Left renal pelvis (tissue), 4 donors: ENCODE measurements at regions not wholly inside any gene's neighbourhood (a gene's known extent, or its start where the extent isn't known, plus 50 kb on each side); places are given as distances from the start of the nearest gene placed in this dataset.

Source experiments
- DNase-seq, 4 donors: peaks; one replicate each; pipeline ENCODE4 v3.0.0-alpha.2; 2013; ENCODE audit warnings: low read depth in 4 of 4, low spot score in 3 of 4

DNA sequence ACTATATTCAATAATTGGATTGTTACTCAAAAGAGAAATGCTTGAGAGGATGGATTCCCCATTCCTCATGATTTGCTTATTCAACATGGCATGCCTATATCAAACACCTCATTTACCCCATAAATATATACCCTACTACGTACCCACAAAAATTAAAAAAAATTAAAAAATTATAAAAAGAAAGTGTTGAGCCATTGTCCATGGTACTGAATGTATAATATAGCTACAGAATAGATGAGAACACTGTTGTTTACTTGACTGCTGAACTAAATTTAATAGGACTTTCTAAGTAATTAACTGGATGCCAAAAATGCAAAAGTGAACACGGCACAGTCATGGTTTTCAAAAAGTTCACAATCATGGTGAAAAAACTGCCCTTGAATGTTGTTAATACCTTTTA, 725.8 kb downstream of the KCTD16 start:
- no peak for DNase-seq

DNA sequence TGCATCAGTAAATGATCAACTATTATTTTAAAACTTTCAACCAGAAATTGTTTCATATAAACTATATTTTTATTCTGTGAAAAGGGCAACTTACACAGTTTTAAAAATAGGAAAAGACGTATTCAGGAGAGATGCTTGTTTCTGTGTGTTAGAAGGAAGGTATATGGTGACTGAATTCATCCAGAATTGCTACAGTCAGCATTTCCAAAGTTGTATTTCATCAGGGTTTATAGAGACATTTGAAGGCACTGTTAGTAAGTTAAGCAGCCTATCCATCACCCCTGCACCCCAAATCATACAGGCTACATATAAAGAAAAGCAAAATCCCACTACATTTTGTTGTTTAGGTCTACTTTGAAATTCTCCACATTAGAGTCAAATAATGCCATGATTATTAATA, 716.0 kb downstream of the KCTD16 start:
- DNase-seq: no peak

DNA sequence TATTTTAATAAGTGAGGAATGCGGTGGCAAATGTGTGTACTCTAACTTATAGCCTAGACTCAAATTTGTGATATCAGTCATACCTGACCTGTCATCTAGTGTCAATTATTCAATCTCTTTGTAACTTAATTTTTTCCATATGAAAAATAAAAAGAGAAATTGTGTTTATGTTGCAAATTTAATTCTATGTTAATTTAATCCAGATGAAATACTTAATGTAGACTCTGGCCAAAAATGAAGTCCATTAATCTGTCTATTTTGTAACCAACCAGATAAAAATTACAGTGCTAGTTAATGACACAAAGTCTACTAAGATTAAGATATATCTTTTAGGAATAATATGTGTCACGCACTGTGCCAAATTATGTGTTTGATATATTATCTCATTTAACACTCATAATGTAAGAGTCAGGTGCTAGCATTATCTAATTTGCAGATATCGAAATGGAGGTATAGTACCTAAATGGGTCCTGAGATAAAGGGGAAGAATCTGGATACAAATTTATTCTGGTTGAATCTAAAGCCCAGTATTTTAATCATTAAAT, 712.1 kb downstream of the KCTD16 start:
- no peak for DNase-seq

DNA sequence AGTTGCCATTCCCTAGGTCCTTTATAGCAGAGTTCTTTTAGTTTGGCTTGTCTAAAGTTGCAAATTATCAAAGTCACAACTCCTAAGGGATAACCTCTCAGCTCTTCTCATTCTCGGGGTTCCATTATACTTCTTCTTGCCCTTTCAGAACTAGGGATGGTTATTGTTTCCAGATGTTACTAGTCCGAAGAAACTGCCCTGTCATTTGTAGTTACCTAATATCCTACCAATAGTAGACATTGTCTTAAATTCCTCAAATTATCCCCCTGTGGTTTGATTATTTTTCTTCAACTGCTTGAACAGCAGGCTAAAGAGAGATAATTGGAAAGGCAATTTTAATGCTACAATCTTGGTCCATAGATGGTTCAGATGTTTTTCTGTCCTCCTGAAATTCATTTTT, 709.8 kb downstream of the KCTD16 start:
- DNase-seq: no peak

DNA sequence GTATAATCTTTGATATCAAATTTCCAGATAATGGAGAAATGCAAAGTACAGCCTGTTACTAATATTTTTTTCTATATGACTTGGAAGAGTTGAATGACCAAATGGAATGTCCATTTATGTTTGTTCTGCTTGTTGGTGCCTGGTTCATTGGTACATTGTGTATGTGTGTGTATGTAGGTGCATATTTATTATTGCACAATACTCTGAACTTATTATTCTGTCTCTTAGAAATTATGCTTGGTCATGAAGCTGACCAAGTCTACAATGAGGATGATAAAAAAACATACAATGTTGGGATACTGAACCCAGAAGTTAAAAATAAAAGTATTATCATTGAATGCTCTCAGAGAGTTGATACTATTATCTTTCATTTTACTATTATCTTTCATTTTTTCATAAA, 706.3 kb downstream of the KCTD16 start:
- no peak for DNase-seq

DNA sequence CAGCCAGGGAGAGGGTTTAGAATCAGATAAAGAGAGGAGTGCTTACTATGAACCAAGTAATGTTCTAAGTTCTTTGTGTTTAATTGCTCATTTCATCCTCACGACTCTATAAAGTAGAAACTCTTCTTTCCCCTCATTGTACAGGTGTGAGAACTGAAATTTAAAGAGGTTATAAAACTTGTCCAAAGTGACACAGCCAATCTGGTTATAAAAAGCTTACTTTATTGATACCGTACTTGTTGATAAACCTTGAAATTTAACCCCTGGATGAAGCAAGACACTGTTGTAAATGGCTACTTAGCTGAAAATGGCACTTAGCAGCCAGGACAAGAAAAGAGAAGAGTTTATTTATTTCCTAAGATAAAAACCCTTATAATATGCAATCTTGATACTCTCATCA, 702.4 kb downstream of the KCTD16 start:
- DNase-seq: no peak

DNA sequence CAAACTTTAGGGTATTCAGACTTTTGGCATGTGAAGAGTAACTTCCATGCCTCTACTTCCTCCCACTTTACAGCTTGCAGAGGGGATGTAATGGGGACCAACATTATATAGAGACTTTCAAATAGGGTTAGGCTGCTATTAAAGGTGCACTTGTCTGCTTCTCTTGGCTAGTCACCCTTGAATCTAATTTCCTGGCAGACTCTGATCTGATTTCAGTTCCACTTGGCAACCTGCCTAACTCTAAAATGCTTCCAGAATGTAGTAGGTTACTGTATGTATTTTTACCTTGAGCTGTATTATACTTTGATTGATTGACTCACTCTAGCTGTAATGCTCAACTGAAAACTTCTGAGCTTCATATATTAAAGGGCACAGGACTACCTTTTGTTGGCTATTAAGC, 693.4 kb downstream of the KCTD16 start:
- DNase-seq: peak; percentile 21 to 53 (median 32)

DNA sequence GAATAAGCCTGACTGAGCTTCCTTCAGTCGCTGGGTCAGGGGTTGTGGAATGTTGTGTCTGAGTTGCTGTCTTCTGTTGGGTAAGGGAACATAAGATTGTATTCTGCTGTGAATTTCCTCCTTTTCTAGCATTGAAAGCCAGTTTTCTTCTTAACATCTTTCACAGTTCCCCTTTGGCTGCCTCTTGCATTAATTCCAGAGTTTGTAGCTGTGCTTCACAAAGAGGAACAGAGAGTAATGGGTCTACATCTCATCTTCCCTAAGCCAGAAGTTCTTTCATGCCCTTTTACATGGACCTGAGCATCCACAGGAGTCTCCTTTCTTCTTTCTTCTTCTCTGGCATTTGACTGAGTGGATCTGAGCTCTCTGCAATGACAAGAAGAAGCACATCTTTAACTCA, 686.8 kb downstream of the KCTD16 start:
- no peak for DNase-seq

DNA sequence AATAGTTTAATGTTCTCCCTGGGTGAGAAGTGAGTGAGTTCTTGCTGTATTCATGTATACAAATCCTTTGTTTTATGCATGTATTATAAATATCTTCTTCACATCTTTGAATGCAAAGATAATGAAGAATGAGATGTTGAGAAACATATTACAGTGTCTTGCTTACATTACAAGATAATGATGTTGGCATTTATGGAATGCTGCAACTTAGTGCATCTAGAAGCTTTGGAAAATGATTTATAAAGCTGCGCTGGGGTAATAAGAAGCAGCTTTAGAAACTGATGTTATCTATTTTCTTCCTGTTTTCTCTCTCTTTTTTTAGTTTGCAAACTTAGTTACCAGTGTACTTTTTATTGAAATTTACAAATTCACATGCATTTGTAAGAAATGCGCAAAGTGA, 673.4 kb downstream of the KCTD16 start:
- DNase-seq: no peak

DNA sequence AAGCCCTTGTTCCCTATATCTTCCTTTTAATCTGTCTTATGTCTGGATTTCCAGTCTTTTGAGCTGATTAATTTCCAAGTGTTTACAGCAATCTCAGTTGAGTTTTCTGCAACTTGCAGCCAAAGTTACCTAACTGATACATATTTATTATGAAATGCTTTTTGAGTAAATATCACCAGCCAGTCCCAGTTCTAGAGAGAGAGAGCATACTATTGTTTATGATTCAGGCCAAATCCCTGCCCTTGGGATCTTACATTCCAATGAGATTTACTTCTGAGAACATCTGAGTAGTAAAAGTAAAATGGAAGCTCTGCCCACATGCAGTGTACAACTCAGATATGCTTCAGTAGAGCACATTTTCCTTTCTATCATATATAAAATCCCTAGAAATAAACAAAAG, 661.7 kb downstream of the KCTD16 start:
- DNase-seq: no peak

DNA sequence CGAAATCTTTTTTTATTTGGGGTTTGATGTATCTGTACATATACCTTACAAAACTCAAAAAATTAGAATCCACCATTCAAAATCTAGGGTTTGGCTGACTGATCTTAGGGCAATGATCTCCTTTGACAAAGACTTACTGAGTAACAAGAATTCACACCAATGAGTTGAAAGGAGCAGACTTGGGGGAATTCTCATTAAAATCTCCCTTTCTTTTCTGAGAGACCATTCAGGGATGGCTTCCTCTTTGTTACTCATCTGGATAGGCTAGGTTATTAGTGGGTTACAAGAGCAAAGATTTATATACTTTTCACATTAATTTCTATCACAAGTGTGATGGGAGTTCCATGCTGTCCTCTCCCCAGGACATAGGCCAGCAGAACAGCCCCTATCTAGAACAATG, 661.0 kb downstream of the KCTD16 start:
- no peak for DNase-seq

DNA sequence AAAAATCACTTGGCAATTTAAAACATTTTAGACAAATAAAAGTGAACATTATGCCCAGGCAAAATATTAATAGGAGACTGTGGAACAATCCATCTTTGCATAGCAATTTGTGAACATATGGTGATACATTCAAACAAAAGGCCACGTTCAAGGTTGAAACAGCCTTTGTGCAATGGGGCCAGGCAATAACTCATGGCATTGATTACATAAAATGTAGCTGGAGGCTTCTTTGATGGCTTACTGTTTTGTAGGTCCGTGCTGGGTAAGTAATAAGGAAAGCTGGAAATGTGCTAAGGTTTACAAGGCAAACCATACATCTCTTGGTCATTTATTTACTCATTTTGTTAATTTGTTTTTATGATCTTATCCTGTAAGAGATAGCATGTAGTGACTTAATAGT, 651.8 kb downstream of the KCTD16 start:
- no peak for DNase-seq

DNA sequence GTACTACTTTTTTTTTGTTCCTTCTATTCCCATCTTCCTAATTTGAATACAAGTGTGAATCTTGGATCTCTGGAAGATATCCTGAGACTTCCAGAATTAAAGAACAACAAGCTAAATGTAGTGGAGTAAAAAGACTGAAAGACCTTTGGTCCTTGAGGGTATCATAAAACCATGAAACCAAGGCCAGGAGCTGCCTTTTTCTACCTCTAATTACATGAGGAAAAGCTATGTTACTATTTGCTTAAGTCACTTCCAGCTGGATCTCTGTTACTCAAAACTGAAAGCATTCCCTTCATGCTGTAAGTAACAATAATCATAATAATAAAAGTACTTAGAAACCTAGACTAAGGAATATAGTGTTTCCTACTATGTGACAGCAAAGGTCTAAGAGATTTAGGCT, 649.6 kb downstream of the KCTD16 start:
- DNase-seq: no peak

DNA sequence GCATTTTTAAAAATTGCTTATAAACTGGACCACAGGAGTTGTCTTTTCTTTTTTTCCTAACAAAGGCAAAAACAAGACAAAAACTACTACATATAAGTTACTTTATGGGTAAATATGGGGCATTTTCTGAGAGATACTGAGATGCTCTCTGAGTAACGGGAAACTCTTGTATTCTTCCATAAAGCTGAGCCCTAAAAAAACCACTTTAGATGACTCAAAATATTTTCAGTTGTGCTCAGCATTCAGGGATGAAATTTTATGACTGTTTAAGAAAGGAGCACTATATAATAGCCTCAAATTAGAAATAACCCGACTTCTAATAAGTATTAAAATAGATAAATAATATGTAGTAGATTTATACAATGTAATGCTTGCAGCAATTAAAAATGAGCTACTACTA, 644.5 kb downstream of the KCTD16 start:
- DNase-seq: no peak

DNA sequence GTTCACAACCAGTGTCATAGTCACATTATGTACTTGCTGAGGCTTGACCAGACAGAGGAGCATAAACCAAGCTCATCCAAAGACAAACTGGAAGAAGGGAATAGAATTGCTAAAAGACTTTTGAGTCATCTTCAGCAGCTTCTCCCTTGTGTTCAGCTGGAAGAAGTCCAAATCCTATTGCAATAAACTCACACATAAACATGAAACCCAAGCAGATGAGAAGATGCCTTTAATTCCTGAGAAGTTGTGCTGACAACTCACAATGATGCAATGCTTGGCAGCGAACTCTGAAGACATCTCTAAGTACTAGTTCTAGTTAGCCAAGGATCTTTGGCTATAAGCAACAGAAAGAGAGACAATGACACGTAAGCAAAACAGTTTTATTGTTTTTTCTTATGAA, 642.1 kb downstream of the KCTD16 start:
- DNase-seq: no peak

DNA sequence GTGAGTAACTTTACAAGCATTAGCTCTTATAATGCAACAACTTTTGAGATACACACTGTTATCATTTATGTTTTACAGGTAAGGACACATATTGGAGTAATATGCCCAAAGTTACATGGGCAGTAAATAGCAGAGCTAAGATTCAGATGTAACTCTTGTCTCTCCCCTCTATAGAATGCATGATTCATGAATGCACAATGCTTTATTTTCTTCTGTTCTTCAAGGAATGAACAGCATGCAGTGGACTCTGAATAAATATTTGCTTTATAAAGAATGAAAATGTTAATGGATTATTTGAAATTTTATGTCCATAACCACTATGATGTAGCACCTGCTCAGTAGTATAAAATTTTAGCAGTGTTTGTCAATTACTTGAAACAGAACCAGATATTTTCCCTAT, 629.5 kb downstream of the KCTD16 start:
- no peak for DNase-seq

DNA sequence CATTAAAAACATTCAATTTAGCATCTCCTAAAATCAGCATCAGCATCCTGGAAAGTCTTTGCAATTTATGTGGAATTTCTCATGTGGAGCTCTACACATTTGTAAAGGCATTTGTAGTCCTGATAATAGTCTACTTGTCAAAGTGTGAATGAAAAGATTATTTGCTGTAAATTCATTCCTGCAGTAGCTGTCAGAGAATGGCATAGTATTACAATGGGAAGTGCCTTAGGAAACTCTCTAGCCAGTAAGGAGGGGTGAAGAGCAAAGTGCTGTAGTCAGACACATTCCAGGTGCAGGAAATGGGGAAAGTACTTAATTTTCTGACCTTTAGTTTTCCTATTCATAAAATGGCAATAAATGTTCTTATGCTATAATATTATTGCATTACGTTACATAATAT, 627.9 kb downstream of the KCTD16 start:
- DNase-seq: no peak

DNA sequence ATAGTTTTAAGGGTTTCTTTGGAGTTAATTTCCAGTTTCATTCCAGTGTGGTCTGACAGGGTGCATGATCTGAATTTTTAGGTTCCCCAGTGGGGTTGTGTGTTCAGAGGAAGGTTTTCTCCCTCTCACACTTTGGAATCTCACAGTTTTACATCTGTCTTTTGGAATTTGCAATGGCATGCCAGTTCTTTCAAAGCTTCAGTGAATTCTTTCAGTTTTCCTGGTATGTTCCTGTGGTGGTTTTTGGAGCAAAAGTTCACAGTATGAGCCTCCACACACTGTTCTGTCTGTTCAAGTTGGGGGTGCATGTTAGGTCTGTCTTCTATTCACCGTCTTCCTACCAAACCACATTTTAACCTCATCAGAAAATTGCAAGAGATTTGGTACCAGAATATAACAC, 624.2 kb downstream of the KCTD16 start:
- no peak for DNase-seq

DNA sequence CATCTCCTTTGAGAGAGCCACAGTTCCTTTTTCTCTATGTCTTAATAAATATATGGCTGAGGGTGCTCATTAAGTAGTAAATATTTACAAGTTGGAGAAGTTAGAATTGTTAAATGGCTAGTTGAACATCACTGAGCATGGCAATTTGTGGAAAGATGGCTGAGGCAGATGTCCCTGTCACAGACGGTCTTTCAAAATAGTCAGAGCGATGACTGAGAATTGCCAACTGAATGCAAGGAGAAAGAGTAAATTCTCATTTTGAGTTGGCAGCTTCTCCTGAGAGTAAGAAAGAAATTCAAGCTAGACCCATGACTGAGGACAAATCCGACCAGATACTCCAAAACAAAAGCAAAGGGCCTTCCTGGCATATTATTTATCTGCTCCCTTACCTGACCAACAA, 617.9 kb downstream of the KCTD16 start:
- DNase-seq: no peak

DNA sequence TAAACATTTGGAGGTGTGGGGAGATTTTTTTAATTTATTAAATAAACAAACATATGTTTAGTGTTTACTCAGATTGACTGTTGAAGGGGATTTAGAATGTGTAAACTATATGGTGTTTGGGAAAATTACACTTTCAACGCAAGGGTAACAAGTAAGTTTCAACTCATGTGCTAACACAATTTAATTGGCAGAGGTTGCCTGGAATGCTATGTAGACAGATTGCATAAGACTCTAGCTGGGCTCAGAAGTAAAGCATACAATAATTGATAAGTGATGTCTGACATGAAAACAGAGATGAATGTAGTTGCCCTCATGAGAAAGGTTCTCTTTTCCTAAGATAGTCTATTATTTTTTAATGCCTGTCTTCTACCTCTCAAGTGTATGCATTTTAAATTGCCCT, 617.4 kb downstream of the KCTD16 start:
- DNase-seq: no peak

DNA sequence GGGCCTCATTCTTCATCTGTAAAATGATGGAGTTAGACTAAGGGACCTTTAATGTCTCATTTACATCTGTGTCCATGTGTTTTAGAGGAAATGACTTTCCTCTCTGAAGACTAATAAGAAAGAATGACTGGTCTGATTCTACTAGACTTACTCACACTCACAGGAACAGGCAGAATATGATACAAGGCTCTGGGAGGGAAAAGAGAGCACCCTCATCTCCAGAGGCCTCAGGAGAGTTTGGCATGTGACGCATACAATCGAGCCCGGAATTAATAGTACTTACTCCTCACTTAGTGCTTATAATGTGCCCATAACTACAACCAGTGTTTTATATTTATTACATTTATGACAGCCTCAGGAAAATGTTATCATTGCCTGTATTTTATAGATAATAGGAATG, 608.7 kb downstream of the KCTD16 start:
- no peak for DNase-seq

DNA sequence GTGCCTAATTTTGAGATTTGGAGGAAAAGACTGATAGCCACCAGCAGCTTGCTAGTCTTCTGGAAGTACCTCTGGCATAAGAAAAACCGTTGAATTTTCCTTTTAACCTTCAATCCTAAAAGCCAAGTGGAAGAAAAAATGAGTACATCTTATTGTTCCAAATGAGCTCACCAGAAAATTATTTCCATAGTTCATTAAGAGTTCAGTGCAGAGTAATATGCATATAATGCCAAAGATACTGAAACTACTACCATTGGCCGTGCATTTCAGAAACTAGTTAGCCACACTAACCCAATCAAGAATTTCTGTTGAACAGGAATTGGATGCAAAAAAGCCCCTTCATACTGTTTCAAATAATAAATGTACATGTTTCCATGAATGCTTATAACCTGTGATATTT, 607.9 kb downstream of the KCTD16 start:
- DNase-seq: no peak

DNA sequence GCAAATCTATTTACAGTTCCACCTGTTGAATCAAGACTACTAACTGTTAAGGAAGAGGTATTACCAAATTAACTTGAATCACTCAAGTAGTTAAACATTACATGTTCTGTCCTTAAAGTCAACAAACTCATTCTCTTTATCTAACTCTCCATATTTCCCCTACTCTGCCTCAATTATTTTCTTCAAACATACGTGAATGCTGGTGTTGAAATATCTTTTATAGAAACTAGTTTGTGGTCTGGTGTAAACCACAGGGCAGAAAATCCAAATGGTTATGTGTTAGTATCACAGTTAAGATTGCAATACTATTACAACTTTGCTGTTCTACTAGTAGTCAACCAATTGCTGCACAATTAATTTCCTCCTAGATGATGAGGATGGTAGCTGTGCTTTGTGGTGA, 603.5 kb downstream of the KCTD16 start:
- no peak for DNase-seq

DNA sequence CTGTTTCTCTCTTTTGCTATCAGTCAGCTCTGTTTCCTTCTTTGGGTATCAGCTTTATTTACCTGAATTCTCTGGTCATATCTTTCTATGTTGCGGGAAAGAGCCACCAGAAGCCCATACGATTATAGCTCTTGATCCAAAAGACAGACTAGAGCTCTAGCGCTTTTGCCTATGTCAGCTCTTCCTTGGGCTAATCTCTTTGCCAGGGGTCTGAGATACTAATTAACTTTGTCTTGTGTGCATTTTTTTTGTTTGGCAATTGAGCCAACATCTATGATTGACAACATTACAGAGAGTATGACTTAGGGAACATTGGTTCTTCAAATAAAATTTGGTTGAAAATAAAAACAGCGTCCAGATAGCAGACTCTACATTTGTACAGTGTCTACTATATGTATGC, 603.0 kb downstream of the KCTD16 start:
- DNase-seq: no peak
